ENCODE measurements at regions not wholly inside any gene's neighbourhood (a gene's known extent, or its start where the extent isn't known, plus 50 kb on each side); places are given as distances from the start of the nearest gene placed in this dataset.

- in situ Hi-C loops (cut with MboI) = loop anchor here (5.0 kb wide), 2 partner anchors 732 to 1022 kb away; no protein-coding TSS in a partner anchor
- SMC1A ChIA-PET (ENCODE audit: uncharacterized antibody, unreplicated experiment) = interaction anchor here (0.8 to 5.4 kb wide), 9 partner anchors 9 to 1012 kb away, joined by 3 to 46 read pairs (median 4); no protein-coding TSS in a partner anchor
- Histone ChIP-seq H3K9ac (ENCODE audit: control insufficient read depth, insufficient read depth, low read length) (no peak overlapping the region), H3K4me1 (ENCODE audit: control insufficient read depth, insufficient read depth, low read length) (peaks cover 62% of the 10 kb centered on the region), H2AFZ (ENCODE audit: control insufficient read depth, low read depth, low read length) (no peak overlapping the region), H4K20me1 (ENCODE audit: control insufficient read depth, insufficient read depth) (no peaks in the 10 kb centered on the region), H3K27me3 (replicated peaks in 1 of 2; ENCODE audit: control insufficient read depth in 2 of 2, insufficient read depth in 2 of 2, low read length in 1 of 2) (no peaks in the 10 kb centered on the region; a peak in 1 of 4 replicates), H3K9me3 (replicated peaks; ENCODE audit: control insufficient read depth, insufficient read depth, low read length) (no peaks in the 10 kb centered on the region), H3K4me2 (ENCODE audit: control insufficient read depth, insufficient read depth) (no peak overlapping the region), H3K79me2 (ENCODE audit: control insufficient read depth, insufficient read depth, low read length) (no peaks in the 10 kb centered on the region), H3K27ac (ENCODE audit: control insufficient read depth, insufficient read depth) (no peak overlapping the region), H3K36me3 (ENCODE audit: control insufficient read depth in 2 of 2, insufficient read depth in 2 of 2, low read length in 1 of 2) (no peaks in the 10 kb centered on the region), H3K4me3 (no peak overlapping the region)
- 76% methylated on average over 15 of the region's 15 CpGs for WGBS (ENCODE audit: insufficient coverage, insufficient replicate concordance, low lambda C conversion rate, missing lambda C conversion rate)
- CTCF ChIA-PET = interaction anchor here (0.7 to 4.6 kb wide), 17 partner anchors 10 to 513 kb away, joined by 3 to 52 read pairs (median 5); no protein-coding TSS in a partner anchor
- TF ChIP-seq, protein P1, sequence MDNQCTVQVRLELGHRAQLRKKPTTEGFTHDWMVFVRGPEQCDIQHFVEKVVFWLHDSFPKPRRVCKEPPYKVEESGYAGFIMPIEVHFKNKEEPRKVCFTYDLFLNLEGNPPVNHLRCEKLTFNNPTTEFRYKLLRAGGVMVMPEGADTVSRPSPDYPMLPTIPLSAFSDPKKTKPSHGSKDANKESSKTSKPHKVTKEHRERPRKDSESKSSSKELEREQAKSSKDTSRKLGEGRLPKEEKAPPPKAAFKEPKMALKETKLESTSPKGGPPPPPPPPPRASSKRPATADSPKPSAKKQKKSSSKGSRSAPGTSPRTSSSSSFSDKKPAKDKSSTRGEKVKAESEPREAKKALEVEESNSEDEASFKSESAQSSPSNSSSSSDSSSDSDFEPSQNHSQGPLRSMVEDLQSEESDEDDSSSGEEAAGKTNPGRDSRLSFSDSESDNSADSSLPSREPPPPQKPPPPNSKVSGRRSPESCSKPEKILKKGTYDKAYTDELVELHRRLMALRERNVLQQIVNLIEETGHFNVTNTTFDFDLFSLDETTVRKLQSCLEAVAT (IDR thresholded peaks at IDR 0.05) = no peak
- no peak for TF ChIP-seq NKRF (conservative IDR thresholded peaks at IDR 0.05)
- TF ChIP-seq, protein P2, sequence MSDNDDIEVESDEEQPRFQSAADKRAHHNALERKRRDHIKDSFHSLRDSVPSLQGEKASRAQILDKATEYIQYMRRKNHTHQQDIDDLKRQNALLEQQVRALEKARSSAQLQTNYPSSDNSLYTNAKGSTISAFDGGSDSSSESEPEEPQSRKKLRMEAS (IDR thresholded peaks at IDR 0.05; ENCODE audit: low read depth, low read length) = no peak
- no peak for TF ChIP-seq GABPA (IDR thresholded peaks at IDR 0.05; ENCODE audit: low read depth)
- TF ChIP-seq NFXL1 (IDR thresholded peaks at IDR 0.05; ENCODE audit: borderline replicate concordance) = no peak
- TF ChIP-seq CHD4 (IDR thresholded peaks at IDR 0.05) = no peak
- no peak for TF ChIP-seq POU2F2 (IDR thresholded peaks at IDR 0.05; ENCODE audit: borderline replicate concordance, low read depth, low read length)
- no peak for TF ChIP-seq POLR2AphosphoS2 (IDR thresholded peaks at IDR 0.05; ENCODE audit: low read depth, low read length)
- TF ChIP-seq RELA (IDR thresholded peaks at IDR 0.05; ENCODE audit: borderline replicate concordance, partially characterized antibody) = no peak
- TF ChIP-seq SIN3A (IDR thresholded peaks at IDR 0.05; ENCODE audit: low read depth, low read length) = no peak
- TF ChIP-seq BCL11A (IDR thresholded peaks at IDR 0.05; ENCODE audit: low read depth, low read length) = no peak
- TF ChIP-seq NR2C2 (IDR thresholded peaks at IDR 0.05; ENCODE audit: borderline replicate concordance, control insufficient read depth, insufficient read length, low read depth) = no peak
- TF ChIP-seq SP1 (IDR thresholded peaks at IDR 0.05; ENCODE audit: low read depth, low read length) = no peak
- no peak for TF ChIP-seq MYB (IDR thresholded peaks at IDR 0.05; ENCODE audit: borderline replicate concordance, low read depth, low read length)
- no peak for TF ChIP-seq SUPT20H (IDR thresholded peaks at IDR 0.05; ENCODE audit: borderline replicate concordance, control insufficient read depth, low read depth, low read length)
- no peak for TF ChIP-seq PAX8 (IDR thresholded peaks at IDR 0.05)
- no peak for TF ChIP-seq CREB1 (IDR thresholded peaks at IDR 0.05; ENCODE audit: low read depth)
- no peak for TF ChIP-seq ZZZ3 (IDR thresholded peaks at IDR 0.05; ENCODE audit: control insufficient read depth, insufficient read length, low read depth)
- POLR2A ChIA-PET = interaction anchor here (1.2 kb wide), 1 partner anchor 16 kb away, joined by 3 read pairs; no protein-coding TSS in a partner anchor
- DNase-seq (ENCODE audit: low read depth, low spot score) (no peak), ATAC-seq (no peak), FAIRE-seq (no peak)
- intact Hi-C loops (cut with micrococcal nuclease; ENCODE audit: unreplicated experiment) = loop anchor here (2.0 to 10.0 kb wide), 7 partner anchors 230 to 1010 kb away; no protein-coding TSS in a partner anchor
- RAD21 ChIA-PET (ENCODE audit: unreplicated experiment) = interaction anchor here (0.9 to 3.5 kb wide), 7 partner anchors 15 to 311 kb away, joined by 3 to 21 read pairs (median 4); no protein-coding TSS in a partner anchor
- BruUV-seq (replicated peaks) = no TSS peak
These were observed 274.2 kb downstream of the UACA start for GRCh38 chr15:70488941-70489848.
